NCI-H510A treated with DMSO at 0.1 percent for 48 hours (cell line): ENCODE measurements at regions not wholly inside any gene's neighbourhood (a gene's known extent, or its start where the extent isn't known, plus 50 kb on each side); places are given as distances from the start of the nearest gene placed in this dataset.

Source experiments
- DNase-seq: peaks from one replicate; lab custom pipeline; 2025; lab: John Stamatoyannopoulos, UW

- no peak for DNase-seq
Observed at GRCh38 chr18:64615021-64615420, 466.1 kb upstream of the LINC00305 start.

GRCh38 chr18:64614446-64614845 is 465.6 kb upstream of the LINC00305 start:
- no peak for DNase-seq

- no peak for DNase-seq
Observed at GRCh38 chr18:64592246-64592645, 443.4 kb upstream of the LINC00305 start.

- no peak for DNase-seq
Observed at GRCh38 chr18:64589000-64589399, 440.1 kb upstream of the LINC00305 start.

GRCh38 chr18:64566456-64566855 is 417.6 kb upstream of the LINC00305 start:
- no peak for DNase-seq

- no peak for DNase-seq
Observed at GRCh38 chr18:64562651-64563050, 413.8 kb upstream of the LINC00305 start.

GRCh38 chr18:64546451-64546850 is 397.6 kb upstream of the LINC00305 start:
- no peak for DNase-seq

GRCh38 chr18:64539847-64540246 is 391.0 kb upstream of the LINC00305 start:
- no peak for DNase-seq

GRCh38 chr18:64528646-64529045 is 379.8 kb upstream of the LINC00305 start:
- DNase-seq, result no peak

- no peak for DNase-seq
Observed at GRCh38 chr18:64519201-64519600, 370.3 kb upstream of the LINC00305 start.

GRCh38 chr18:64518191-64518590 is 369.3 kb upstream of the LINC00305 start:
- no peak for DNase-seq

- no peak for DNase-seq
Observed at GRCh38 chr18:64513401-64513800, 364.5 kb upstream of the LINC00305 start.

GRCh38 chr18:64490207-64490606 is 341.3 kb upstream of the LINC00305 start:
- DNase-seq, result no peak

- no peak for DNase-seq
Observed at GRCh38 chr18:64488698-64489097, 339.8 kb upstream of the LINC00305 start.

GRCh38 chr18:64474773-64475172 is 325.9 kb upstream of the LINC00305 start:
- peak; percentile 12 for DNase-seq

- no peak for DNase-seq
Observed at GRCh38 chr18:64474255-64474654, 325.4 kb upstream of the LINC00305 start.

- no peak for DNase-seq
Observed at GRCh38 chr18:64449434-64449833, 300.5 kb upstream of the LINC00305 start.

- DNase-seq, result no peak
Observed at GRCh38 chr18:64444819-64445218, 295.9 kb upstream of the LINC00305 start.

- DNase-seq, result no peak
Observed at GRCh38 chr18:64438178-64438577, 289.3 kb upstream of the LINC00305 start.

GRCh38 chr18:64436111-64436510 is 287.2 kb upstream of the LINC00305 start:
- no peak for DNase-seq

GRCh38 chr18:64419156-64419555 is 270.3 kb upstream of the LINC00305 start:
- DNase-seq, result no peak

GRCh38 chr18:64416990-64417389 is 268.1 kb upstream of the LINC00305 start:
- DNase-seq, result no peak

- no peak for DNase-seq
Observed at GRCh38 chr18:64415218-64415617, 266.3 kb upstream of the LINC00305 start.

- no peak for DNase-seq
Observed at GRCh38 chr18:64410685-64411084, 261.8 kb upstream of the LINC00305 start.

- DNase-seq, result peak; percentile 22
Observed at GRCh38 chr18:64409511-64409910, 260.6 kb upstream of the LINC00305 start.
